ENCODE measurements at regions not wholly inside any gene's neighbourhood (a gene's known extent, or its start where the extent isn't known, plus 50 kb on each side); places are given as distances from the start of the nearest gene placed in this dataset.

DNA sequence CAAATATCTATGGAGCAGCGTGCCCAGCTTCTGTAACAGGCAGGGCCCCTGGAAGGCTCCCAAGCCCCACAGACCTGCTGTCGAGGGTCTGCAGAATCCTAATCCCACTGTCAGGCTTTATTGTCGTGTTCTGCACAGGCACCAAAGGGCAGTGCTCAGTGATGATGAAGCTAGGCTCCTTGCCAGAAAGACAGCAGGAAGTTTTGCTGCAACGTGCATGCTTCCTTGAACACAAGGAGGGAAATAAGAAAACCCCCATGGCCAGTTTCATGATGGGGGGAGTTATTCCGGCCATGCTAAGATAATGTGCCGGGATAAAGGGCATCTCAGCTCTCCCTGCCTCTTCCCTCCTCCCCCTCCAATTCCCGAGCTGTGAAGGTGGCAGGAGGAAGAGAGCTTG, 109.4 kb upstream of the KCNG1 start:
- no peak for TF ChIP-seq EP300 (IDR thresholded peaks at IDR 0.05)
- TF ChIP-seq, protein P1, sequence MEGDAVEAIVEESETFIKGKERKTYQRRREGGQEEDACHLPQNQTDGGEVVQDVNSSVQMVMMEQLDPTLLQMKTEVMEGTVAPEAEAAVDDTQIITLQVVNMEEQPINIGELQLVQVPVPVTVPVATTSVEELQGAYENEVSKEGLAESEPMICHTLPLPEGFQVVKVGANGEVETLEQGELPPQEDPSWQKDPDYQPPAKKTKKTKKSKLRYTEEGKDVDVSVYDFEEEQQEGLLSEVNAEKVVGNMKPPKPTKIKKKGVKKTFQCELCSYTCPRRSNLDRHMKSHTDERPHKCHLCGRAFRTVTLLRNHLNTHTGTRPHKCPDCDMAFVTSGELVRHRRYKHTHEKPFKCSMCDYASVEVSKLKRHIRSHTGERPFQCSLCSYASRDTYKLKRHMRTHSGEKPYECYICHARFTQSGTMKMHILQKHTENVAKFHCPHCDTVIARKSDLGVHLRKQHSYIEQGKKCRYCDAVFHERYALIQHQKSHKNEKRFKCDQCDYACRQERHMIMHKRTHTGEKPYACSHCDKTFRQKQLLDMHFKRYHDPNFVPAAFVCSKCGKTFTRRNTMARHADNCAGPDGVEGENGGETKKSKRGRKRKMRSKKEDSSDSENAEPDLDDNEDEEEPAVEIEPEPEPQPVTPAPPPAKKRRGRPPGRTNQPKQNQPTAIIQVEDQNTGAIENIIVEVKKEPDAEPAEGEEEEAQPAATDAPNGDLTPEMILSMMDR (IDR thresholded peaks at IDR 0.05): no peak
- no peak for TF ChIP-seq POLR2A (IDR thresholded peaks at IDR 0.05)
- no peak for TF ChIP-seq POLR2AphosphoS5 (IDR thresholded peaks at IDR 0.05)

Data from stomach (tissue), 4 donors.